A673 (cell line): ENCODE measurements at regions not wholly inside any gene's neighbourhood (a gene's known extent, or its start where the extent isn't known, plus 50 kb on each side); places are given as distances from the start of the nearest gene placed in this dataset.

Experiments used
- CTCF ChIP-seq: fragments of 300-800, 200-600 bp; sonication (generic); conservative IDR thresholded peaks from 2 replicates; pipeline ENCODE4 v1.5.1; 2017; ENCODE audit warnings: low read depth, mild to moderate bottlenecking, antibody characterized with exemption, low read length, moderate library complexity, mixed read lengths
- EZH2 ChIP-seq: fragments of 200-600 bp; sonication (generic); IDR thresholded peaks from 2 replicates; pipeline ENCODE4 v1.6.1; 2017; ENCODE audit warnings: borderline replicate concordance, low read depth, mild to moderate bottlenecking, mixed read lengths, antibody characterized with exemption, low read length; ENCODE audit not compliant: poor library complexity, severe bottlenecking

GRCh38 chr15:36178303-36178633 lies 401.2 kb upstream of the CDIN1 start:
- TF ChIP-seq CTCF, result no peak
- no peak for TF ChIP-seq EZH2
